HepG2 (cell line): ENCODE measurements at regions not wholly inside any gene's neighbourhood (a gene's known extent, or its start where the extent isn't known, plus 50 kb on each side); places are given as distances from the start of the nearest gene placed in this dataset.

Experiments used
- ATAC-seq: fragments of 200-7000 bp; cut with Tn5 transposase; 3 replicates; pipeline ENCODE4 v1.9.1; 2020; ENCODE audit warnings: mild to moderate bottlenecking, moderate library complexity
- BruUV-seq: library from RNA; stranded (reverse); fragments of 400-500 nt; replicated peaks from 2 replicates; lab custom pipeline; 2021; lab: Mats Ljungman, UMichigan
- CTCF ChIA-PET: fragments of 300-600 bp; formaldehyde crosslinking; extraction: SDS; loops from one replicate; lab custom pipeline; 2021; ENCODE audit warnings: low total read pairs, inconsistent platforms, low intra/inter-chr PET ratio; lab: Yijun Ruan, JAX
- POLR2A ChIA-PET: fragments of 350-600 bp; sonication (Branson Sonifier 250); formaldehyde crosslinking; loops from one replicate; lab custom pipeline; 2020; ENCODE audit warnings: antibody characterized with exemption, inconsistent platforms; lab: Yijun Ruan, JAX
- DNase-seq: peaks from one replicate; pipeline ENCODE4 v3.0.0-alpha.2; 2015; ENCODE audit warnings: low spot score
- FAIRE-seq: peaks from 3 replicates; lab custom pipeline; 2011; peaks lifted over from hg19 to GRCh38; lab: Jason Lieb, UNC
- H2AFZ ChIP-seq: one replicate; pipeline ENCODE4 v1.6.1; 2011; ENCODE audit warnings: low read length, inconsistent platforms
- H3K27ac ChIP-seq: fragments of 300-600 bp; 3 replicates; pipeline ENCODE4 v1.8.0; 2011; ENCODE audit warnings: mixed run types, mild to moderate bottlenecking, mixed read lengths, low read length, inconsistent platforms; ENCODE audit not compliant: insufficient read depth; ENCODE audit errors: extremely low read length
- H3K27me3 ChIP-seq, 2 experiments: fragments of 200-600 bp in 1 of 2; 2 replicates in 1 of 2; 3 replicates in 1 of 2; pipeline versions ENCODE4 v1.6.0 to v1.8.0; 2011; ENCODE audit warnings: low read length in 2 of 2, mild to moderate bottlenecking in 2 of 2, moderate library complexity in 2 of 2, inconsistent platforms in 1 of 2; ENCODE audit not compliant: insufficient read depth in 2 of 2, control insufficient read depth in 1 of 2
- H3K36me3 ChIP-seq, 2 experiments: fragments of 200-600 bp in 1 of 2; replicated peaks in 1 of 2; 2 replicates in 1 of 2; 3 replicates in 1 of 2; pipeline versions ENCODE4 v1.5.1 to v1.8.0; 2011; ENCODE audit warnings: low read length in 2 of 2, inconsistent platforms in 1 of 2; ENCODE audit not compliant: insufficient read depth in 2 of 2, control insufficient read depth in 1 of 2
- H3K4me1 ChIP-seq: 2 replicates; pipeline ENCODE4 v1.5.1; 2012; ENCODE audit warnings: low read length, inconsistent platforms; ENCODE audit not compliant: insufficient read depth
- H3K4me2 ChIP-seq: 2 replicates; pipeline ENCODE4 v1.6.0; 2011; ENCODE audit warnings: low read depth, low read length, inconsistent platforms
- H3K4me3 ChIP-seq, 3 experiments: fragments of 200-600 bp in 1 of 3; sonication (generic), shearing (Covaris generic) in 1 of 3; replicated peaks in 1 of 3; 2 replicates each; pipeline ENCODE4 v1.5.1; 2011 to 2016; ENCODE audit warnings: low read length in 3 of 3, inconsistent platforms in 2 of 3, low read depth in 2 of 3, mild to moderate bottlenecking in 2 of 3, control low read depth in 1 of 3, mixed read lengths in 1 of 3; ENCODE audit not compliant: insufficient read depth in 1 of 3
- H3K79me2 ChIP-seq: one replicate; pipeline ENCODE4 v1.6.1; 2011; ENCODE audit warnings: low read length, inconsistent platforms; ENCODE audit not compliant: insufficient read depth
- H3K9ac ChIP-seq: 2 replicates; pipeline ENCODE4 v1.6.0; 2011; ENCODE audit warnings: mild to moderate bottlenecking, low read depth, low read length, inconsistent platforms; ENCODE audit not compliant: insufficient read depth
- H3K9me3 ChIP-seq: 2 replicates; pipeline ENCODE4 v1.5.1; 2012; ENCODE audit warnings: mild to moderate bottlenecking, low read length
- H4K20me1 ChIP-seq: 2 replicates; pipeline ENCODE4 v1.6.0; 2011; ENCODE audit warnings: inconsistent platforms, mild to moderate bottlenecking, low read length, moderate library complexity; ENCODE audit not compliant: insufficient read depth
- ATF1 ChIP-seq: IDR thresholded peaks from 2 replicates; pipeline ENCODE4 v1.6.1; 2016; ENCODE audit warnings: mild to moderate bottlenecking, control low read depth
- HNRNPK ChIP-seq: fragments of 200-400 bp; formaldehyde crosslinking; IDR thresholded peaks from 2 replicates; pipeline ENCODE4 v1.6.1; 2018; ENCODE audit warnings: low read length, low read depth, moderate library complexity, mild to moderate bottlenecking; ENCODE audit not compliant: poor library complexity, severe bottlenecking
- HOXD1 ChIP-seq: sonication (generic); formaldehyde crosslinking; IDR thresholded peaks from 2 replicates; pipeline ENCODE4 v1.5.0; 2020; ENCODE audit warnings: missing genetic modification reagents
- IRF1 ChIP-seq: sonication (generic); formaldehyde crosslinking; IDR thresholded peaks from 2 replicates; pipeline ENCODE4 v1.4.0; 2020; ENCODE audit warnings: low read depth, mild to moderate bottlenecking, missing genetic modification reagents
- ISX ChIP-seq: sonication (generic); formaldehyde crosslinking; conservative IDR thresholded peaks from 2 replicates; pipeline ENCODE4 v1.5.0; 2020; ENCODE audit warnings: missing genetic modification reagents
- MTF1 ChIP-seq: sonication (generic); formaldehyde crosslinking; IDR thresholded peaks from 2 replicates; pipeline ENCODE4 v1.5.0; 2020; ENCODE audit warnings: missing genetic modification reagents
- NFE2 ChIP-seq: sonication (generic); formaldehyde crosslinking; IDR thresholded peaks from 2 replicates; pipeline ENCODE4 v1.4.0; 2020; ENCODE audit warnings: missing genetic modification reagents
- NFKB2 ChIP-seq: sonication (generic); formaldehyde crosslinking; IDR thresholded peaks from 2 replicates; pipeline ENCODE4 v1.4.0; 2020; ENCODE audit warnings: missing genetic modification reagents, borderline replicate concordance
- PCBP1 ChIP-seq: fragments of 200-400 bp; formaldehyde crosslinking; IDR thresholded peaks from 2 replicates; pipeline ENCODE4 v1.6.1; 2017; ENCODE audit warnings: mild to moderate bottlenecking, low read depth, low read length, borderline replicate concordance
- PRPF4 ChIP-seq: fragments of 200-400 bp; formaldehyde crosslinking; IDR thresholded peaks from 2 replicates; pipeline ENCODE4 v1.6.1; 2016; ENCODE audit warnings: low read length, low read depth; ENCODE audit not compliant: poor library complexity, severe bottlenecking
- SATB2 ChIP-seq: sonication (generic); formaldehyde crosslinking; IDR thresholded peaks from 2 replicates; pipeline ENCODE4 v1.5.0; 2020; ENCODE audit warnings: missing genetic modification reagents
- ZNF430 ChIP-seq: sonication (generic); formaldehyde crosslinking; IDR thresholded peaks from 2 replicates; pipeline ENCODE4 v1.9.0; 2021; ENCODE audit warnings: mild to moderate bottlenecking, missing genetic modification reagents
- ZNF75D ChIP-seq: sonication (generic); formaldehyde crosslinking; IDR thresholded peaks from 2 replicates; pipeline ENCODE4 v1.8.1; 2023; ENCODE audit warnings: missing genetic modification reagents, mild to moderate bottlenecking, borderline replicate concordance
- WGBS: methylation state at CpG from one replicate; pipeline ENCODE4 v1.1.6; 2017; ENCODE audit warnings: low lambda C conversion rate; 5-methylcytosine and 5-hydroxymethylcytosine counted together
- in situ Hi-C: cut with HindIII; loops from 2 replicates; pipeline ENCODE4 v1.10.0; 2017; ENCODE audit warnings: low pct_unique_long_range_greater_than_20kb; ENCODE audit not compliant: extremely low pct_ligation_motif_present
- intact Hi-C: fragments of 100-400 bp; cut with micrococcal nuclease; formaldehyde crosslinking; loops from one replicate; pipeline ENCODE4 v1.10.0; 2022; ENCODE audit not compliant: unreplicated experiment

GRCh38 chr2:152245653-152246052 is 70.1 kb upstream of the STAM2 start:
- no peak overlapping the region for H2AFZ ChIP-seq
- ATAC-seq = no peak
- peaks cover 27% of the 10 kb centered on the region for H3K4me1 ChIP-seq
- in situ Hi-C loops = no loop called here
- H3K27ac ChIP-seq = no peak overlapping the region
- ChIA-PET CTCF (no interaction called here), POLR2A (interaction anchor here (0.6 to 1.2 kb wide), 2 partner anchors 38 to 72 kb away, joined by 3 read pairs; no protein-coding TSS in a partner anchor)
- no peaks in the 10 kb centered on the region for H3K36me3 ChIP-seq
- DNase-seq = no peak
- FAIRE-seq = no peak
- no peaks in the 10 kb centered on the region for H3K27me3 ChIP-seq
- peaks cover 3% of the 10 kb centered on the region; the same call in 1 of the 2 replicates for H3K9me3 ChIP-seq
- intact Hi-C loops = no loop called here
- H3K79me2 ChIP-seq = no peaks in the 10 kb centered on the region
- H3K9ac ChIP-seq = no peak overlapping the region
- no peaks in the 10 kb centered on the region for H4K20me1 ChIP-seq
- no peak overlapping the region for H3K4me2 ChIP-seq
- H3K4me3 ChIP-seq = no peak overlapping the region
- TF ChIP-seq PCBP1 = 0 out of 2 replicates have a peak, but pooled peaks have one; percentile 54
- TF ChIP-seq HNRNPK = peak; percentile 99
- no peak for TF ChIP-seq ATF1 (CRISPR knock-in tag)
- no peak for TF ChIP-seq MTF1
- TF ChIP-seq SATB2 (CRISPR knock-in tag) = no peak
- TF ChIP-seq IRF1 (CRISPR knock-in tag) = no peak
- TF ChIP-seq NFE2 (CRISPR knock-in tag) = no peak
- no peak for TF ChIP-seq ZNF75D
- no TSS peak for BruUV-seq

DNA sequence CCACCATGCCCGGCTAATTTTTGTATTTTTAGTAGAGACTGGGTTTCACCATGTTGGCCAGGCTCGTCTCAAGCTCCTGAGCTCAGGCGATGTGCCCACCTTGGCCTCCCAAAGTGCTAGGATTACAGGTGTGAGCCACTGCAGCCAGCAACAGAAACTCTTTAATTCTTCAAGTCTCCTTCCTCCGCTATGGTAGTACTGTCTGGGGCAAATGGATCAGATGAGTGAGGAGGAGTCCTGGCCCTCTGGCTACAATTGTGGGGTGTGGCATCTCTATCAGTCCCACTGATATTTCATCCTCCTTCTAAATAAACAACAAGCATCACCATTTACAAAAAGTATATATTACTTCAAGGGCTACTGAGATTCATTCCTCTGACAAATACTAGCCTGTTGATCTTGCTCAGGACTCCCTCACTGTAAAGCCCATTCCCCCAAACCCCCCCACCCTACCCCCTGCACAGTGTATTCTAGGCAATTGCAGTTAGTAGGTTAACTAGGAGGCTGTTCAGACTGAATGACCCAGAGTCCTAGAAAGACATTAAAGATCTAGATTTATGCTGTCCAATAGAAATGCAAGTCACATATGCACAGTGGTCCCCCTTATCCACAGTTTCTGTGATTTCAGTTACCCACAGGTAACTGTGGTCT is 71.2 kb upstream of the STAM2 start:
- Histone ChIP-seq H3K36me3 (no peaks in the 10 kb centered on the region), H3K79me2 (no peaks in the 10 kb centered on the region), H4K20me1 (no peaks in the 10 kb centered on the region), H3K9ac (no peak overlapping the region), H3K4me3 (no peak overlapping the region), H3K4me1 (peaks cover 27% of the 10 kb centered on the region), H3K4me2 (no peak overlapping the region), H3K27me3 (peaks cover 0 to 6% of the 10 kb centered on the region in 2 experiments; a peak in 1 of 5 replicates), H3K27ac (no peak overlapping the region), H3K9me3 (no peaks in the 10 kb centered on the region), H2AFZ (no peak overlapping the region)
- ATAC-seq (no peak), FAIRE-seq (no peak), DNase-seq (no peak)
- no TSS peak for BruUV-seq
- CTCF ChIA-PET = no interaction called here
- in situ Hi-C loops (no loop called here), intact Hi-C loops (no loop called here)
- 66% methylated on average over 4 of the region's 4 CpGs for WGBS
- POLR2A ChIA-PET = interaction anchor here (1.2 kb wide), 1 partner anchor 37 kb away, joined by 3 read pairs; no protein-coding TSS in a partner anchor
- TF ChIP-seq NFKB2 (CRISPR knock-in tag) (no peak), HOXD1 (CRISPR knock-in tag) (no peak), PRPF4 (no peak), ZNF430 (CRISPR knock-in tag) (no peak), ISX (CRISPR knock-in tag) (no peak)
